GM18861 (cell line): ENCODE measurements at regions not wholly inside any gene's neighbourhood (a gene's known extent, or its start where the extent isn't known, plus 50 kb on each side); places are given as distances from the start of the nearest gene placed in this dataset.
"Not testable (repeated sequence)": the region's sequence is repeated elsewhere in the genome, so short reads cannot be mapped to it uniquely, and the experiment has no call there.

ENCODE experiments used
- ATAC-seq: cut with Tn5 transposase; IDR thresholded peaks from one replicate; pipeline ENCODE4 v1.9.1; 2021; ENCODE audit not compliant: unreplicated experiment

- no peak for ATAC-seq
Measured at GRCh38 chr17:72565006-72565405, 444.2 kb downstream of the SOX9 start.

- no peak for ATAC-seq
Measured at GRCh38 chr17:72565758-72566157, 444.9 kb downstream of the SOX9 start.

- no peak for ATAC-seq
Measured at GRCh38 chr17:72566671-72567484, 446.1 kb downstream of the SOX9 start.

GRCh38 chr17:72567774-72568173 is 447.0 kb downstream of the SOX9 start:
- no peak for ATAC-seq

GRCh38 chr17:72569148-72569946 is 448.5 kb downstream of the SOX9 start:
- no peak for ATAC-seq

- no peak for ATAC-seq
Measured at GRCh38 chr17:72571813-72572396, 451.1 kb downstream of the SOX9 start.

- ATAC-seq, result no peak
Measured at GRCh38 chr17:72572604-72573491, 452.0 kb downstream of the SOX9 start.

- ATAC-seq, result not testable (repeated sequence)
Measured at GRCh38 chr17:72573492-72573801, 452.6 kb downstream of the SOX9 start.

- ATAC-seq, result no peak
Measured at GRCh38 chr17:72574675-72575510, 454.1 kb downstream of the SOX9 start.

GRCh38 chr17:72575542-72576233 is 454.9 kb downstream of the SOX9 start:
- ATAC-seq, result no peak

GRCh38 chr17:72576289-72576759 is 455.5 kb downstream of the SOX9 start:
- no peak for ATAC-seq

GRCh38 chr17:72578817-72579470 is 458.1 kb downstream of the SOX9 start:
- no peak for ATAC-seq

- no peak for ATAC-seq
Measured at GRCh38 chr17:72579990-72580320, 459.1 kb downstream of the SOX9 start.

- ATAC-seq, result no peak
Measured at GRCh38 chr17:72580321-72581127, 459.7 kb downstream of the SOX9 start.

GRCh38 chr17:72587156-72587555 is 466.3 kb downstream of the SOX9 start:
- ATAC-seq, result no peak

GRCh38 chr17:72587773-72588511 is 467.1 kb downstream of the SOX9 start:
- ATAC-seq, result no peak

GRCh38 chr17:72588561-72588960 is 467.7 kb downstream of the SOX9 start:
- no peak for ATAC-seq
